ENCODE measurements at regions not wholly inside any gene's neighbourhood (a gene's known extent, or its start where the extent isn't known, plus 50 kb on each side); places are given as distances from the start of the nearest gene placed in this dataset.

GRCh38 chr4:122203407-122203806 is 51.3 kb downstream of the BLTP1 start:
- peak; percentile 76 for FAIRE-seq

- no peak for FAIRE-seq
Measured at GRCh38 chr4:122205687-122206086, 53.6 kb downstream of the BLTP1 start.

DNA sequence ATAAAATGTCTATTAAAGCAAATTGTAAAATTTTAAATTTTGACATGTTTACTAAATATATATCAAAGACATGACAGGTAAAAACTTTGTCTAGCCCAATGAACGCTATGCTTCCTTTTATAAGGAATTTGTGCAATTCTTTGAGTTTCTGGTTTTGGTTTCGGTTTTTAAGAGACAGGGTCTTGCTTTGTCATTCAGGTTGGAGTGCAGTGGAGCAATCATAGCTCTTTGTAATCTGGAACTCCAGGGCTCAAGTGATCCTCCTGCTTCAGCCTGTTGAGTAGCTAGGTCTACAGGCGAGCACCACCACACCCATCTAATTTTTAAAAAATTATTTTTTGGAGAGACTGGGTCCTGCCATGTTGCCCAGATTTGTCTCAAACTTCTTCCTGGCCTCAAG is 60.7 kb downstream of the BLTP1 start:
- FAIRE-seq, result no peak

- peak; percentile 78 for FAIRE-seq
Measured at GRCh38 chr4:122218762-122219161, 66.6 kb downstream of the BLTP1 start.

DNA sequence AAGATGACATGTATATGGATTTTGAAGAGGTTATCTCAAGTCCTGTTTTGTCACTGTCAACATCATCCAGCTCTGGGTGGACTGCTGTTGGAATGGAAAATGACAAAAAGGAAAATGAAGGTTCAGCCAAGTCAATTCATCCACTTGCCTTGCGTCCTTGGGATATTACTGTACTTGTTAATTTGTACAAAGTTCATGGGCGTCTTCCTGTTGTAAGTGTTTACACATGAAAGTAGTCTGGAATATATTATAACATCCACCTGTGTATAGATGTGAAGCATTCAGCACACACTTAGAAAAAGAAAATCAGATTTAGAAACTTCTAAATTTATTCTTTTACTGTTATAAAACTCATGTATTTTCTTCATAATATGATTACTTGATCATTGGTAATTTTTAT is 67.2 kb downstream of the BLTP1 start:
- no peak for FAIRE-seq

- FAIRE-seq, result no peak
Measured at GRCh38 chr4:122221322-122221721, 69.2 kb downstream of the BLTP1 start.

DNA sequence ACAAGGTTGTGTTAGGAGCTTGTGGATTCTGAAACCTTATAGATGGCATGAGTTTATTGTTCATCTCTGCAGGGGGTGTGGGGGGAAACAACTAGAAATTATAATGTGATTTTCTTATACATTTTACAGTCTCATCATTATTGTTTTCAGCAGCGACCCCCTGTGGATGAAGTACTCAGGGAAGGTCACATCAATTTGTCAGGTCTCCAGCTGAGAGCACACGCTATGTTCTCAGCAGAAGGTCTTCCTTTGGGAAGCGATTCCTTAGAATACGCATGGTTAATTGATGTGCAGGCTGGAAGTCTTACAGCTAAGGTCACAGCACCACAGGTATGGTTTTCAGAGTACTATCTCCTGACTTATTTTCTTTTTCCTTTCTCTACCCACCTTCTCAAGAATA is 72.2 kb downstream of the BLTP1 start:
- no peak for FAIRE-seq

DNA sequence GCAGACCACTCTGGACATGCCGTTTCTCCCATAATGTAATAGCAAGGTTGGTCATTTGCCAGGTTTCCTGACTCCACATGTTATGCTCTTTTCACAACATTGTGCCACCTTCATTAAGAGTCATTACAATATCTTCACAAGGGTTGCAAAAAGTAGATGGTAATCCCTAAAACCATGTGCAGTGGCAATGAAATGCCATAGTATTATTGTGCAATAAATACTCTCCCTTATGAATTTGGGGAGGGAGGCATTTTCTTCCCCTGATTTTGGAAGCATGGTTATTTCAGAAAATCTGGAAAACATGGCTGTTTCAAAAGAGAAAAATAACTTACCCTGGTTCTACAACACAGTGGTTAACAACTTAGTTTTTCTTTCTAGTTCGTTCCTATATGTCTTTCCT is 75.1 kb downstream of the BLTP1 start:
- FAIRE-seq, result no peak

DNA sequence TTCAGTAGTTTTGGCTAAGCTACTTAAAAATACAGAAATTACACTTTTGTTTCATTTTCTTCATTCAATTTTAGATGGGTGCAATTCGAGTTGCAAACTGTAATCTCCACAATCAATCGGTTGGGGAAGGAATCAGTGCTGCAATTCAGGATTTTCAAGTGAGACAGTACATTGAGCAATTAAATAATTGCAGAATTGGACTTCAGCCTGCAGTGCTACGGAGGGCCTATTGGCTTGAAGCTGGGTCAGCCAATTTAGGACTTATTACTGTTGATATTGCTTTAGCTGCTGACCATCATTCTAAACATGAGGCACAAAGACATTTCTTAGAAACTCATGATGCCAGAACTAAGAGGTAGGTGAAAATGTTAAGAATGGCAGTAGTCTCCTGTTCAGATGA is 77.7 kb downstream of the BLTP1 start:
- no peak for FAIRE-seq

DNA sequence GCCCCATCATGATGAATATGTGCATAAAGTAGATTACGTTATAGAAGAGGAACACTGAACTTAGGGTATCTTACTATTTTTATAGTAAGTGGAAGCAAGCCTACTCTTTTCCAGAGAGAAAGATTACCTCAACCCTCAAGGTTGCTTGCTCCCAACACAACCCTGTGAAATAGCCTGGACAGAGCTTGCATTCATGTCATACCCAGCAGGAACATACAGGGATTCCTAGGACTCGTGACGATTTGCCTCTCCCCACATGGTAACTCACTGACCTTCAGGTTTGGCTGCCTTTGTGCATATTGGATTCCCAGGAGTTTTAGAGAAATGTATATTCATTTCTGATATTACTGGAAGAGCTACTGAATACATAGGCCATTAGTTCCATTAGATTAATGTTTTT is 80.5 kb downstream of the BLTP1 start:
- FAIRE-seq, result no peak

- peak; percentile 21 for FAIRE-seq
Measured at GRCh38 chr4:122234686-122235085, 82.6 kb downstream of the BLTP1 start.

GRCh38 chr4:122243785-122244184 is 91.7 kb downstream of the BLTP1 start:
- no peak for FAIRE-seq

DNA sequence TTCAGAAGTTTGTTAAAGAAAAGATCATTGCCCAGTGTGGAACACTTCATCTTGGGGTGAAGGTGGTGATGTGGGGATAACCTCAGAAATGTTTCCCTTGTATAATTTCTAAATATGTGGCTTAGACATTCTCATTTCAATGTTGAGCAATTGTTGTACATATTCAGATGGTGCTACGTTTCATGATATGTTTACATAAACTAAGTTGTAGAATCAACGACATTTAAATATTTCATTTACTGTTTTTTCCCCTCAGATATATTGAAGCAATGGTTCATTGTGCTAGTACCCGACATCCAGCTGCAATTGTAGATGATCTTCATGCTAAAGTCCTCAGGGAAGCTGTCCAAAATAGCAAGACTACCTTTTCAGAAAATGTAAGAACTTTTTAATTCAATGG is 92.6 kb downstream of the BLTP1 start:
- FAIRE-seq, result no peak

GRCh38 chr4:122246551-122246950 is 94.4 kb downstream of the BLTP1 start:
- peak; percentile 37 for FAIRE-seq

GRCh38 chr4:122249357-122249756 is 97.2 kb downstream of the BLTP1 start:
- no peak for FAIRE-seq

GRCh38 chr4:122252584-122252983 is 100.5 kb downstream of the BLTP1 start:
- no peak for FAIRE-seq

- FAIRE-seq, result no peak
Measured at GRCh38 chr4:122259849-122260248, 107.7 kb downstream of the BLTP1 start.

GRCh38 chr4:122276359-122276758 is 102.5 kb upstream of the ADAD1 start:
- FAIRE-seq, result no peak

GRCh38 chr4:122278976-122279375 is 99.8 kb upstream of the ADAD1 start:
- FAIRE-seq, result no peak

- FAIRE-seq, result no peak
Measured at GRCh38 chr4:122279670-122280069, 99.1 kb upstream of the ADAD1 start.

GRCh38 chr4:122285285-122285684 is 93.5 kb upstream of the ADAD1 start:
- no peak for FAIRE-seq

GRCh38 chr4:122293374-122294365 is 85.1 kb upstream of the ADAD1 start:
- FAIRE-seq, result no peak

- no peak for FAIRE-seq
Measured at GRCh38 chr4:122297694-122298093, 81.1 kb upstream of the ADAD1 start.

DNA sequence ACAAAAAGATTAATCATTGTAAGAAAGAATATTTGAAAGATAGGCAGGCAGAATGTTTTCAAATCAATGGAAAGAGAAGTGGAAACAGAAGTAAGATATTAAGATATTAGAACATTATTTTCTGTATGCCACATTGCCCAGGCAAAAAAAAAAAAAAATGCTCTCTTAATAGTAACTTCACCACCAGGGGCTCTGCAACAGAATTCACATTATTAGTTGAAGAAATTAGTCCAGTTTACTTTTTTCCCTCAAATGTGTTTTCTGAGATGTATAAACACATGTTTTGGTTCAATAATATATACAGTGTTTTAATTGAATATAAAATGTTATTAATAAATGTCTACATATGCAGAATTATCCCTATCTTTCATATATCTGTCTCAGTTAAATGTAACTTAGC is 78.0 kb upstream of the ADAD1 start:
- FAIRE-seq, result peak; percentile 66

- no peak for FAIRE-seq
Measured at GRCh38 chr4:122305853-122306252, 73.0 kb upstream of the ADAD1 start.
